K562 (cell line): ENCODE measurements at regions not wholly inside any gene's neighbourhood (a gene's known extent, or its start where the extent isn't known, plus 50 kb on each side); places are given as distances from the start of the nearest gene placed in this dataset.

ENCODE experiments used
- ATAC-seq: fragments of 200-7000 bp; cut with Tn5 transposase; 3 replicates; pipeline ENCODE4 v1.9.1; 2020; ENCODE audit warnings: moderate library complexity
- BruUV-seq: library from RNA; stranded (reverse); fragments of 400-500 nt; replicated peaks from 2 replicates; lab custom pipeline; 2021; lab: Mats Ljungman, UMichigan
- CTCF ChIA-PET: fragments of 300-600 bp; formaldehyde crosslinking; extraction: SDS; loops from one replicate; lab custom pipeline; 2021; ENCODE audit warnings: low intra/inter-chr PET ratio; lab: Yijun Ruan, JAX
- POLR2A ChIA-PET: fragments of 300-600, 350-650 bp; sonication (Branson Sonifier 250); formaldehyde crosslinking; extraction: SDS; loops from one replicate; lab custom pipeline; 2021; ENCODE audit warnings: antibody characterized with exemption, inconsistent platforms; lab: Yijun Ruan, JAX
- DNase-seq, 4 experiments: peaks; one replicate each; pipeline versions ENCODE4 v3.0.0 to v3.0.0-alpha.2; 2011 to 2018; ENCODE audit warnings: low spot score in 3 of 4, mixed read lengths in 3 of 4; ENCODE audit errors: extremely low read depth in 1 of 4
- FAIRE-seq: peaks from 2 replicates; lab custom pipeline; 2011; peaks lifted over from hg19 to GRCh38; lab: Jason Lieb, UNC
- H2AFZ ChIP-seq: 2 replicates; pipeline ENCODE4 v1.6.0; 2011; ENCODE audit warnings: low read depth, low read length, control low read depth, inconsistent platforms
- H3K27ac ChIP-seq: fragments of 200-600 bp; 3 replicates; pipeline ENCODE4 v1.8.0; 2011; ENCODE audit warnings: low read depth, mild to moderate bottlenecking, control low read depth, inconsistent platforms, low read length, moderate library complexity, mixed read lengths; ENCODE audit errors: extremely low read depth
- H3K27me3 ChIP-seq, 2 experiments: fragments of 300-600 bp in 1 of 2; 2 replicates in 1 of 2; 3 replicates in 1 of 2; pipeline versions ENCODE4 v1.6.0 to v1.8.0; 2011; ENCODE audit warnings: inconsistent platforms in 2 of 2, low read length in 2 of 2, mild to moderate bottlenecking in 1 of 2, mixed read lengths in 1 of 2, moderate library complexity in 1 of 2; ENCODE audit not compliant: control insufficient read depth in 2 of 2, insufficient read depth in 2 of 2
- H3K36me3 ChIP-seq: fragments of 300-600 bp; 3 replicates; pipeline ENCODE4 v1.8.0; 2011; ENCODE audit warnings: mild to moderate bottlenecking, low read length, inconsistent platforms; ENCODE audit not compliant: control insufficient read depth, insufficient read depth
- H3K4me1 ChIP-seq, 2 experiments: fragments of 200-600 bp in 1 of 2; replicated peaks in 1 of 2; 2 replicates in 1 of 2; 3 replicates in 1 of 2; pipeline versions ENCODE4 v1.5.1 to v1.8.0; 2011; ENCODE audit warnings: inconsistent platforms in 2 of 2, low read length in 2 of 2, mild to moderate bottlenecking in 1 of 2, mixed read lengths in 1 of 2, moderate library complexity in 1 of 2; ENCODE audit not compliant: control insufficient read depth in 2 of 2, insufficient read depth in 2 of 2
- H3K4me2 ChIP-seq: 2 replicates; pipeline ENCODE4 v1.6.1; 2011; ENCODE audit warnings: low read length, control low read depth, inconsistent platforms, mixed read lengths; ENCODE audit not compliant: insufficient read depth
- H3K4me3 ChIP-seq: fragments of 200-600 bp; sonication (generic), shearing (Covaris generic); 2 replicates; pipeline ENCODE4 v1.5.1; 2016; ENCODE audit warnings: control low read depth, inconsistent platforms
- H3K79me2 ChIP-seq: fragments of 200-600 bp; 3 replicates; pipeline ENCODE4 v1.8.0; 2011; ENCODE audit warnings: low read length, inconsistent platforms; ENCODE audit not compliant: control insufficient read depth, insufficient read depth
- H3K9ac ChIP-seq, 2 experiments: 2 replicates each; pipeline versions ENCODE4 v1.6.0 to v1.6.1; 2011; ENCODE audit warnings: low read depth in 2 of 2, low read length in 2 of 2, control low read depth in 1 of 2, inconsistent platforms in 1 of 2, mild to moderate bottlenecking in 1 of 2, mixed read lengths in 1 of 2; ENCODE audit not compliant: insufficient read depth in 1 of 2
- H3K9me1 ChIP-seq: one replicate; pipeline ENCODE4 v1.6.0; 2011; ENCODE audit warnings: inconsistent platforms, mild to moderate bottlenecking, low read length, moderate library complexity; ENCODE audit not compliant: control insufficient read depth, insufficient read depth
- H3K9me3 ChIP-seq: replicated peaks from 2 replicates; pipeline ENCODE4 v1.5.1; 2011; ENCODE audit warnings: low read depth, low read length, inconsistent platforms; ENCODE audit not compliant: control insufficient read depth, insufficient read depth
- H4K20me1 ChIP-seq: replicated peaks from 2 replicates; pipeline ENCODE4 v1.6.1; 2011; ENCODE audit warnings: low read length, inconsistent platforms, mixed read lengths; ENCODE audit not compliant: control insufficient read depth, insufficient read depth
- CTBP1 ChIP-seq: fragments of 450-650 bp; IDR thresholded peaks from 2 replicates; pipeline ENCODE4 v1.6.1; 2016; ENCODE audit warnings: borderline replicate concordance
- FUS ChIP-seq: fragments of 200-400 bp; formaldehyde crosslinking; optimal IDR thresholded peaks from 2 replicates; pipeline ENCODE3; 2017; ENCODE audit warnings: low read depth, low read length
- HLTF ChIP-seq: fragments of 450-650 bp; IDR thresholded peaks from 2 replicates; pipeline ENCODE4 v1.6.1; 2016
- HNRNPH1 ChIP-seq: fragments of 200-400 bp; formaldehyde crosslinking; optimal IDR thresholded peaks from 2 replicates; pipeline ENCODE3; 2017; ENCODE audit warnings: low read depth, mild to moderate bottlenecking, low read length, moderate library complexity
- ILF3 ChIP-seq: fragments of 450-650 bp; IDR thresholded peaks from 2 replicates; pipeline ENCODE4 v1.6.1; 2018; ENCODE audit warnings: antibody characterized with exemption, mild to moderate bottlenecking, moderate library complexity, borderline replicate concordance
- LEF1 ChIP-seq: fragments of 450-650 bp; IDR thresholded peaks from 2 replicates; pipeline ENCODE4 v1.6.1; 2016; ENCODE audit warnings: mild to moderate bottlenecking
- MEF2D ChIP-seq: conservative IDR thresholded peaks from 2 replicates; pipeline ENCODE4 v1.6.1; 2016; ENCODE audit warnings: low read depth, missing genetic modification characterization, missing compliant biosample characterization
- PRMT5 ChIP-seq: sonication (generic); formaldehyde crosslinking; IDR thresholded peaks from 2 replicates; pipeline ENCODE4 v1.5.0; 2020; ENCODE audit warnings: missing genetic modification reagents
- PTTG1 ChIP-seq: fragments of 450-650 bp; IDR thresholded peaks from 2 replicates; pipeline ENCODE4 v1.6.1; 2016; ENCODE audit warnings: low read depth, mild to moderate bottlenecking, missing genetic modification characterization, missing compliant biosample characterization
- ZC3H11A ChIP-seq: IDR thresholded peaks from 2 replicates; pipeline ENCODE4 v1.6.1; 2012; ENCODE audit warnings: low read depth, low read length, improper control_type of control experiment
- ZNF165 ChIP-seq: fragments of 250-450 bp; sonication (Bioruptor Pico); IDR thresholded peaks from 2 replicates; pipeline ENCODE4 v1.4.0; 2020; ENCODE audit warnings: borderline replicate concordance
- ZNF311 ChIP-seq: fragments of 250-450 bp; sonication (Bioruptor Pico); IDR thresholded peaks from 2 replicates; pipeline ENCODE4 v1.4.0; 2020; ENCODE audit warnings: mild to moderate bottlenecking, moderate library complexity
- ZNF316 ChIP-seq: fragments of 450-650 bp; IDR thresholded peaks from 2 replicates; pipeline ENCODE4 v1.6.1; 2016
- ZNF384 ChIP-seq: IDR thresholded peaks from 2 replicates; pipeline ENCODE4 v1.6.1; 2012; ENCODE audit warnings: low read depth, low read length, improper control_type of control experiment
- ZSCAN29 ChIP-seq: fragments of 450-650 bp; IDR thresholded peaks from 2 replicates; pipeline ENCODE4 v1.6.1; 2017
- WGBS: fragments of 100-300 bp; shearing (Covaris generic); methylation state at CpG from one replicate; pipeline ENCODE4 v1.1.6; 2016; ENCODE audit warnings: low coverage, mixed read lengths; ENCODE audit not compliant: insufficient coverage; ENCODE audit errors: missing lambda C conversion rate; 5-methylcytosine and 5-hydroxymethylcytosine counted together
- in situ Hi-C: fragments of 300-500 bp; cut with MboI; formaldehyde crosslinking; loops from 4 replicates; pipeline ENCODE4 v1.15.0; 2018; ENCODE audit warnings: inconsistent platforms, mixed read lengths
- intact Hi-C: fragments of 100-400 bp; cut with micrococcal nuclease; formaldehyde crosslinking; loops from 2 replicates; pipeline ENCODE4 v1.14.2; 2022
- TF ChIP-seq, protein P1 (sequence below): IDR thresholded peaks from 2 replicates; pipeline ENCODE4 v1.6.1; 2016; ENCODE audit warnings: missing genetic modification characterization, missing compliant biosample characterization
- TF ChIP-seq, protein P2 (sequence below): fragments of 250-450 bp; sonication (Bioruptor Pico); IDR thresholded peaks from 2 replicates; pipeline ENCODE4 v1.8.0; 2021; ENCODE audit warnings: moderate library complexity, mild to moderate bottlenecking, inconsistent platforms

DNA sequence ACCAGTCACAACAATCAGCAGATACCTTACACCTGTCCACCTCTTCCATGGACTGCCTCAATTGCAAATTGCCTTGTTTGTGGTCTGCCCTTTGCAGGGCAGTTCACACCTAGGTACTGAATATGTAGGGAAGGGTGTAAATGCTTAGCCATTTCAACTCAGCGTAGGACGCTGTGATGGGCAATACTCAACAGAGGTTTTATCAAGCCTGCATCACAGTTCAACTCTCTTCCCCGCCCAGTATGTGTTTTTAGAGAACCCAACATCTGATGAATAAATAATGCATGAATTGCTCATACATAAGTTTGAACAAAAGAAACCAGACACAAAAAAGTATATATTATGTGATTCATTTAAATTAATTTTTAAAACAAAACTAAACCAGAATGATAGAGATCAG is 124.4 kb downstream of the P2RY1 start:
- no peaks in the 10 kb centered on the region for H3K36me3 ChIP-seq
- H3K9me3 ChIP-seq = no peaks in the 10 kb centered on the region
- H3K4me2 ChIP-seq = no peak overlapping the region
- no peak overlapping the region for H3K9ac ChIP-seq
- no peaks in the 10 kb centered on the region for H3K79me2 ChIP-seq
- WGBS = 75% methylated on average over 3 of the region's 3 CpGs
- ATAC-seq = no peak
- no peak overlapping the region for H3K4me3 ChIP-seq
- H3K27ac ChIP-seq = no peak overlapping the region
- ChIA-PET CTCF (no interaction called here), POLR2A (interaction anchor here (0.7 to 1.8 kb wide), 2 partner anchors 124 to 163 kb away, joined by 4 to 5 read pairs; partner anchors contain the start of gene P2RY1)
- H4K20me1 ChIP-seq = no peaks in the 10 kb centered on the region
- no peak for DNase-seq
- H3K4me1 ChIP-seq = no peaks in the 10 kb centered on the region
- H3K27me3 ChIP-seq = no peaks in the 10 kb centered on the region
- TF ChIP-seq PTTG1 = no peak
- TF ChIP-seq PRMT5 (CRISPR knock-in tag) = no peak
- TF ChIP-seq LEF1 = no peak
- TF ChIP-seq ZNF165 (CRISPR knock-in tag) = no peak
- TF ChIP-seq ILF3 = no peak
- TF ChIP-seq ZC3H11A = no peak
- no peak for TF ChIP-seq ZNF316
- no peak for TF ChIP-seq FUS
- TF ChIP-seq, protein P1, sequence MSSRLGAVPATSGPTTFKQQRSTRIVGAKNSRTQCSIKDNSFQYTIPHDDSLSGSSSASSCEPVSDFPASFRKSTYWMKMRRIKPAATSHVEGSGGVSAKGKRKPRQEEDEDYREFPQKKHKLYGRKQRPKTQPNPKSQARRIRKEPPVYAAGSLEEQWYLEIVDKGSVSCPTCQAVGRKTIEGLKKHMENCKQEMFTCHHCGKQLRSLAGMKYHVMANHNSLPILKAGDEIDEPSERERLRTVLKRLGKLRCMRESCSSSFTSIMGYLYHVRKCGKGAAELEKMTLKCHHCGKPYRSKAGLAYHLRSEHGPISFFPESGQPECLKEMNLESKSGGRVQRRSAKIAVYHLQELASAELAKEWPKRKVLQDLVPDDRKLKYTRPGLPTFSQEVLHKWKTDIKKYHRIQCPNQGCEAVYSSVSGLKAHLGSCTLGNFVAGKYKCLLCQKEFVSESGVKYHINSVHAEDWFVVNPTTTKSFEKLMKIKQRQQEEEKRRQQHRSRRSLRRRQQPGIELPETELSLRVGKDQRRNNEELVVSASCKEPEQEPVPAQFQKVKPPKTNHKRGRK = no peak
- TF ChIP-seq CTBP1 = no peak
- no peak for TF ChIP-seq ZSCAN29
- TF ChIP-seq, protein P2, sequence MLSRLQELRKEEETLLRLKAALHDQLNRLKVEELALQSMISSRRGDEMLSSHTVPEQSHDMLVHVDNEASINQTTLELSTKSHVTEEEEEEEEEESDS (CRISPR knock-in tag) = no peak
- TF ChIP-seq ZNF384 = no peak
- TF ChIP-seq MEF2D (tag) = no peak
- TF ChIP-seq HNRNPH1 = no peak
- TF ChIP-seq HLTF = no peak
- no peak for TF ChIP-seq ZNF311 (CRISPR knock-in tag)
- H2AFZ ChIP-seq = no peak overlapping the region
- no peak for FAIRE-seq
- BruUV-seq = no TSS peak
- intact Hi-C loops (no loop called here), in situ Hi-C loops (no loop called here)
- no peaks in the 10 kb centered on the region for H3K9me1 ChIP-seq
